NCI-H1436 (cell line): ENCODE measurements at regions not wholly inside any gene's neighbourhood (a gene's known extent, or its start where the extent isn't known, plus 50 kb on each side); places are given as distances from the start of the nearest gene placed in this dataset.

Experiments used
- DNase-seq: peaks from one replicate; lab custom pipeline; 2025; lab: John Stamatoyannopoulos, UW

GRCh38 chrX:68927178-68927577, 98.4 kb downstream of the EFNB1 start:
- no peak for DNase-seq

GRCh38 chrX:68923147-68923546, 94.3 kb downstream of the EFNB1 start:
- no peak for DNase-seq

- no peak for DNase-seq
Measured at GRCh38 chrX:68922013-68922412, 93.2 kb downstream of the EFNB1 start.

GRCh38 chrX:68920561-68920960, 91.7 kb downstream of the EFNB1 start:
- no peak for DNase-seq

GRCh38 chrX:68919707-68920106, 90.9 kb downstream of the EFNB1 start:
- no peak for DNase-seq

GRCh38 chrX:68918202-68918601, 89.4 kb downstream of the EFNB1 start:
- no peak for DNase-seq

- no peak for DNase-seq
Measured at GRCh38 chrX:68917799-68918198, 89.0 kb downstream of the EFNB1 start.

GRCh38 chrX:68916891-68917290, 88.1 kb downstream of the EFNB1 start:
- no peak for DNase-seq

- no peak for DNase-seq
Measured at GRCh38 chrX:68915778-68916177, 87.0 kb downstream of the EFNB1 start.

- DNase-seq, result no peak
Measured at GRCh38 chrX:68914479-68914946, 85.7 kb downstream of the EFNB1 start.

- DNase-seq, result no peak
Measured at GRCh38 chrX:68913249-68913547, 84.4 kb downstream of the EFNB1 start.

- DNase-seq, result no peak
Measured at GRCh38 chrX:68912113-68912512, 83.3 kb downstream of the EFNB1 start.

- no peak for DNase-seq
Measured at GRCh38 chrX:68910731-68911428, 82.1 kb downstream of the EFNB1 start.

- DNase-seq, result no peak
Measured at GRCh38 chrX:68909945-68910344, 81.1 kb downstream of the EFNB1 start.

- DNase-seq, result no peak
Measured at GRCh38 chrX:68908071-68908470, 79.2 kb downstream of the EFNB1 start.

GRCh38 chrX:68902706-68903504, 74.1 kb downstream of the EFNB1 start:
- DNase-seq, result no peak

GRCh38 chrX:68901519-68901918, 72.7 kb downstream of the EFNB1 start:
- no peak for DNase-seq

GRCh38 chrX:68898598-68898997, 69.8 kb downstream of the EFNB1 start:
- DNase-seq, result no peak

- DNase-seq, result no peak
Measured at GRCh38 chrX:68897118-68897945, 68.5 kb downstream of the EFNB1 start.

GRCh38 chrX:68896581-68896980, 67.8 kb downstream of the EFNB1 start:
- DNase-seq, result no peak

- DNase-seq, result no peak
Measured at GRCh38 chrX:68895778-68896177, 67.0 kb downstream of the EFNB1 start.

GRCh38 chrX:68895341-68895755, 66.5 kb downstream of the EFNB1 start:
- peak; percentile 23 for DNase-seq
